Rectal smooth muscle tissue (tissue), 1 donor: ENCODE measurements at regions not wholly inside any gene's neighbourhood (a gene's known extent, or its start where the extent isn't known, plus 50 kb on each side); places are given as distances from the start of the nearest gene placed in this dataset.

Source experiments
- H3K27ac ChIP-seq: one replicate; pipeline ENCODE4 v1.7.0; 2013; ENCODE audit warnings: low read depth, low read length, inconsistent platforms
- H3K27me3 ChIP-seq: one replicate; pipeline ENCODE4 v1.7.0; 2013; ENCODE audit warnings: low read length; ENCODE audit not compliant: control insufficient read depth, insufficient read depth
- H3K36me3 ChIP-seq: one replicate; pipeline ENCODE4 v1.7.0; 2013; ENCODE audit warnings: low read length; ENCODE audit not compliant: control insufficient read depth, insufficient read depth
- H3K4me1 ChIP-seq: one replicate; pipeline ENCODE4 v1.7.0; 2013; ENCODE audit warnings: low read length; ENCODE audit not compliant: control insufficient read depth, insufficient read depth
- H3K4me3 ChIP-seq: one replicate; pipeline ENCODE4 v1.7.0; 2013; ENCODE audit warnings: low read length
- H3K9ac ChIP-seq: one replicate; pipeline ENCODE4 v1.7.0; 2013; ENCODE audit warnings: low read length

DNA sequence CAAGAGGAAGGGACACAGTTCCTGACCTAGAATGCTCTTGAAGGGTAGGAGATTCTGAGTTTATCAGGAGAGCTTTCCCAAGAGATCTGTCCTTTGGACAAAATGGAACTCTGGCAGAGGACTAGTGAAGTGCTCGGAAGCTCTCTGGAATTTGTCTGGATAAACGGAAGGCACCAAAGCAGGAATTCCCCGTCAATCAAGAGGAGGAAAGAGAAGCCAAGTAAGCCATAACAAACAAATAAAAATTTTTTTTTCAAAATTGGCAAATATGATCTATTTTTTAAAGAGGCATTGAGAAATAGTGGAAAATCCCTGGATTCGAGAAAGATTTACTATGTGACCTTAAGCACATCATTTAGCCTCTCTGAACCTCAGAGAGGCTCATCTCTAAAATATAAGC, 99.2 kb downstream of the GRIN2B start:
- Histone ChIP-seq H3K4me1 (no peaks in the 10 kb centered on the region), H3K4me3 (no peak overlapping the region), H3K27me3 (no peaks in the 10 kb centered on the region), H3K27ac (no peak overlapping the region), H3K36me3 (no peaks in the 10 kb centered on the region), H3K9ac (no peak overlapping the region)

DNA sequence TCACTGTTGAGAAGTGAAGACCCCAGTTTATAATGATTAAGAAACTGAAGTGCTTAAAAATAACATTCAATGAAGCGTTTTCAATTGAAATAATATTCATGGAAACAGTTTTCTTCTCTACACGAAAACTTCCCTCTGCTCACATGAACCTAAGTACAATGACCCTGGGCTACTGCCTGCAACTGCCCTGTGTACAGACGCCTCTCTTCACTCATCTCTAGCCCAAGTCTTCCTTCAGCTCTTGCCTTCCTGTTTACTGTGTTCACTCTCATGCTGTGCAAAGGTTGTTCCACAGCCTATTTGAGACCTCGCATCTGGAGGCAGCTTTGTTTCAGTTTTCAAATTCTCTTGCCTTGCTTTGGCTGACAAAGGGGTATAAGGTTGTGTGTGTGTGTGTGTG, 100.8 kb downstream of the GRIN2B start:
- H3K27ac ChIP-seq, result no peak overlapping the region
- no peaks in the 10 kb centered on the region for H3K4me1 ChIP-seq
- no peak overlapping the region for H3K9ac ChIP-seq
- no peaks in the 10 kb centered on the region for H3K36me3 ChIP-seq
- H3K4me3 ChIP-seq, result no peak overlapping the region
- no peaks in the 10 kb centered on the region for H3K27me3 ChIP-seq

DNA sequence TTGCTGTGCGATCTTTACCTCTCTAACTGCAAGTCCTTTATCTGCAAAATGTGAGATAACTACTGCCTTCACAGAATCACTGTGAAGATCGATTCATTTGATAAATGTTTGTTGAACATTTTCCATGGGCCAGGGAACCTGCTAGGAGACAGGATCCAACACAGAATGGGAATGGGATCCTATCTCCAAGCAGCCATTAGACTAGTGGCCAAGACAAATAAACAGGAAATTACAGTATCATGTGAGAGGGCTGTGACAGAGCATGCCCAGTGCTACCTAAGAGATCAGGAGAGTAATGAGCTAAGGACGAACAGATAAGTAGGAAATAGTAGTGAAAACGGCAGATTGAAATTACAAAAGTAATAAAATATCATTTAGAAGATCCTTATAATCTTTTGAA, 105.7 kb downstream of the GRIN2B start:
- Histone ChIP-seq H3K36me3 (no peaks in the 10 kb centered on the region), H3K27ac (no peak overlapping the region), H3K9ac (no peak overlapping the region), H3K27me3 (no peaks in the 10 kb centered on the region), H3K4me3 (no peak overlapping the region), H3K4me1 (no peaks in the 10 kb centered on the region)

DNA sequence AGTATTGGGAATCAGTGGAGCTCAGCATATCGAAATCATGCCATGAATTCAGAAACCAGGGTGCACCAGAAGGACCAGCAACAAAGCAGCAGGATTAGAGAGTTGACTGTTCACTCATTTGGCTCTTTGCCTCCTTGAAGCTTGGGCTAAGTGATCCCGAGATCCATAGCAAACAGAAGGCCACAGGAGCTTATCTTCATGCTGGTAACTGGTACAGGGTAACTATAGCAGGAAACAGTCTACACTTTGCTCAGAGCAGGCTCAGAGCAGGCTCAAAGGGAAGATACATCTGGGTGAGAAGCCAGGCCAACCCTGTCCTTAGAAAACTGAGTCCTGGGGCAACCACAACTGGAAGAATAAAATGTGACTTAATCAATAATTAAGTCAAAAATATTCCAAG, 111.1 kb downstream of the GRIN2B start:
- no peaks in the 10 kb centered on the region for H3K4me1 ChIP-seq
- H3K36me3 ChIP-seq, result no peaks in the 10 kb centered on the region
- no peak overlapping the region for H3K9ac ChIP-seq
- H3K4me3 ChIP-seq, result no peak overlapping the region
- no peak overlapping the region for H3K27ac ChIP-seq
- H3K27me3 ChIP-seq, result no peaks in the 10 kb centered on the region

DNA sequence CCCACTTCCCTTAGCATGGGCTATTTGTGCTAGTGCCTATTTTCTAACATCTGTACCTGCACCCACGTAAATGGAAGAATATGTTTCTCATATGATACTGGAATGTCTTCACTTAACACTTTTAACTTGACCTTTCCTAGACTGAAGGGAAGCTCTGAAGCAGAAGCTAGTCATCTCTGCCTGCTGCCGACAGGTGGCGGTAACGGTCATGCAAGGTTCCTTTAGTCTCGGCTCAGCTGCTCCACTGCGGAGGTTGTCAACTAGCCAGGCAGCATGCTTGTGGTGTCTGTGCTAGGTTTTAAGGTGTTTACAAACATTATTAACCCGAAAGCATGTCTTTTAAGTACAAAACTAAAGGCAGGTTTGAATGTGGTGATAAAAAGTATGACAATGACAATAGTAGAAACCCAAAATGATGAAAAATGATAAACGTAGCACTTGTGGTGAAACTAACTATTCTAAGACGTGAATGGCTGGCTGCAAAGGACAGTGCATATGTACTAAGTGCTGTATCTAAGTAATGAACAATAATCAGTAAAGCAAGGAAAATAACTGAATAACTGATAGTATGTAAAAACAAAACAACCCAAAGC, 117.2 kb downstream of the GRIN2B start:
- no peak overlapping the region for H3K9ac ChIP-seq
- no peaks in the 10 kb centered on the region for H3K36me3 ChIP-seq
- no peaks in the 10 kb centered on the region for H3K4me1 ChIP-seq
- H3K27ac ChIP-seq, result no peak overlapping the region
- H3K27me3 ChIP-seq, result no peaks in the 10 kb centered on the region
- H3K4me3 ChIP-seq, result no peak overlapping the region

DNA sequence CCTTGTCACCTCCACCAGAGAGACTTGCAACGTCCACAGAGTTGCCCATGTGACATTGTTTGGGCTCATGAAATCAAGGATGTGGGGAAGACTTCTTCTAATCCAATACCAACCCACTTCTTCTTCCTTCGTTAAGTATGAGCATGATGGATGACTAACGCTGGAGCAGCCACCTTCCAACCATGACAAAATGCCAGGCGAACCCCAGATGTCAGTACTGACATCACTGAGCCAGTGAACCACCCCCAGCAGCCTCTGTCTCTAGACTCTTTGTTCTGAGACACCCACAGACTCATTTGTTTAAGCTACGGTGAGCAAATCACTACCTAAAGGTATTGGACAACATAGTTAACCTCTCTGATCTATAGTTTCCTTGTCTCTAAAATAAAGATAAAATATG, 123.7 kb downstream of the GRIN2B start:
- Histone ChIP-seq H3K36me3 (no peaks in the 10 kb centered on the region), H3K4me3 (no peak overlapping the region), H3K27me3 (no peaks in the 10 kb centered on the region), H3K9ac (no peak overlapping the region), H3K27ac (no peak overlapping the region), H3K4me1 (no peaks in the 10 kb centered on the region)

DNA sequence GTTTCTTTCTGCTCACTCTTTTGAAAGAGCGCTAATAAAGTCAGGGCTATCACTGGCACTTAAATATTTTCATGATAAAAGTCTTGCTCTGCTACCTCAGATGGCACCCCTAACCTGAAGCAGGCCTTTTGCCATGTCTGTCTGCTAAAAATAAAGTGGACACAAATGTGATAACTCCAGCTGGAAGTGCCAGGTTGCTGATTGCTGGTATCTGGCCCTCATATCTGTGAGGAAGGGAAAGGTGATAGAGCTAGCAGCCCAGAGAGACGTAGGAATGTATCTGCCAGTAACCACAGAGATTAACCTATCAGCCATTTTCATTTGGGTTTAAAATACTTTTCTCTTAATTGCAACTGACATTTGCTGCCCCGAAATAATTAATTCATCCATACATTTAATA, 127.9 kb downstream of the GRIN2B start:
- Histone ChIP-seq H3K27me3 (no peaks in the 10 kb centered on the region), H3K36me3 (no peaks in the 10 kb centered on the region), H3K4me3 (no peak overlapping the region), H3K9ac (no peak overlapping the region), H3K27ac (no peak overlapping the region), H3K4me1 (no peaks in the 10 kb centered on the region)

DNA sequence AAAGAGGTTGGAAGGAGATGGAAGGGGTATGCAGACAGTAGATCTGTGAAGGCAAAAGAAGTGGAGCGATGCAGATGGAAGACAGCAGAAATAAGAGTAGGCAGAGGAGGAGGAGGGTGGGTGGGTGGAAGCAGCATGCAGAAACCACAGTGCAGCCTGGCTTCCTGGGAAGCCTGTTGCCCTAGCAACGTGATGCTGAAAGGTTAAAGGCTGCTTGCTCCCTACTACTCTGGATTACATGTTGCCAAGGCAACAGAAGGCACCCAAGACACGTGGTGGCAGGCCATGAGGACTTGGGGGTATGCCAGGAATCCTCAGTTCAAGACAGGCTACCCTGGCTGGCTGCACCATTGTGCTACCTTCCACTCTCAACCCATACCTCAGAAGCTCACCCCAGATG, 129.6 kb downstream of the GRIN2B start:
- Histone ChIP-seq H3K9ac (no peak overlapping the region), H3K4me1 (no peaks in the 10 kb centered on the region), H3K36me3 (no peaks in the 10 kb centered on the region), H3K27me3 (no peaks in the 10 kb centered on the region), H3K27ac (no peak overlapping the region), H3K4me3 (no peak overlapping the region)

DNA sequence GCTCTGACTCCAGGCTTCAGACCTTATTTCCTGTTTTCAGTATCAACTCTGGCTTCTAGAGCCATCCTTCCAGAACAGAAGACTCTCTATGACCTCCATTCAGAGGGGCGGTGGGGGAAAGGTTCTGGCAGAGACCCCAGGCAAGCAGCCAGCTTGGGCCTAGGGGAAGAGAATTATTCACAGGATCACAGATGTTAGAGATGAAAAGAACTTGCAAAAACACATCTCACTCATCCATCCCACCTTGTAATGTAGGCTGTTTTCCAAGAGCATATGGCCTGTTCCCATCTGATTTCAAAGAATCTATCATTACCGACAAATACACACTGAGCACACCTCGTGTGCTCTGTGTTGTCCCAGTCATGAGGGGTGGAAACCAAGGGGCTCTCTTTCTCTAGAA, 131.9 kb downstream of the GRIN2B start:
- Histone ChIP-seq H3K9ac (no peak overlapping the region), H3K36me3 (no peaks in the 10 kb centered on the region), H3K4me3 (no peak overlapping the region), H3K27me3 (no peaks in the 10 kb centered on the region), H3K27ac (no peak overlapping the region), H3K4me1 (no peaks in the 10 kb centered on the region)

DNA sequence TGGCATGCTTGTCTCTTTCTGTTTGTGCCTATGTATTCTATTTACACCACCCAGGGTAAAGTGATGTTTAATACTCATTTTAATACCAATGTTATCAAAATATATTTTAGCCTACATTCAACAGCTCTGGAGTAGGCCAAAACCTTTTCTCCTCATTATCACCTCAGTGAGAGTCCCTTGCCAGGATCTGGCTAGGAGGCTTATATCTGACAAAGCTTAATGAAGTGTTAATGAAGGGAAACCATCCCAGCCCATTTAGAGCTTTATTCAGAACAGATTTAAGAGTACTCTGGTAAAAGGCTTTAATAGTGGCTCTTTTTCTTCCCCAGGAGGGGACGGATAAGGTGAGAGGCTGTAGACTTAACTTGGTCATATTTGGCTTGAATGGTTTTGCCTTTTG, 137.6 kb downstream of the GRIN2B start:
- H3K27me3 ChIP-seq, result no peaks in the 10 kb centered on the region
- H3K4me3 ChIP-seq, result no peak overlapping the region
- no peaks in the 10 kb centered on the region for H3K4me1 ChIP-seq
- no peak overlapping the region for H3K27ac ChIP-seq
- no peaks in the 10 kb centered on the region for H3K36me3 ChIP-seq
- no peak overlapping the region for H3K9ac ChIP-seq

DNA sequence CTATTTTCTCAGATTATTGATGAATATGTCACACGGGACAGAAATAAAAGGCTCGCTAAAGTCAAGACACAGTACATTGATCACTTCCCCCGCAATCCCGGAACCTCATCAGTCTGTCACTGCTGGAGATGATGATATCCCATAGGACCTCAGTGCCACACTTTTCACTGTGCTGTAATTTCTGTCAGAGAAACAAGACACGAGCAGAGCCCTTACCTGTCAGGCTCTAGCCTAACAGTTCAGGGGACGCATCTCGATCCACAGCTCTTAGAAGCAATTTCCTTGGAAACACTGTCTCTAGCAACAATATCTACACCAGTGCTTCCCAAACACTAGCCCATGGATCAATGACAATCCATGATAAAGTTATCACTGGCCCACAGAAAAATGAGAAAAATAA, 140.0 kb downstream of the GRIN2B start:
- H3K4me3 ChIP-seq, result no peak overlapping the region
- no peak overlapping the region for H3K9ac ChIP-seq
- H3K36me3 ChIP-seq, result no peaks in the 10 kb centered on the region
- no peaks in the 10 kb centered on the region for H3K27me3 ChIP-seq
- H3K4me1 ChIP-seq, result no peaks in the 10 kb centered on the region
- H3K27ac ChIP-seq, result no peak overlapping the region

DNA sequence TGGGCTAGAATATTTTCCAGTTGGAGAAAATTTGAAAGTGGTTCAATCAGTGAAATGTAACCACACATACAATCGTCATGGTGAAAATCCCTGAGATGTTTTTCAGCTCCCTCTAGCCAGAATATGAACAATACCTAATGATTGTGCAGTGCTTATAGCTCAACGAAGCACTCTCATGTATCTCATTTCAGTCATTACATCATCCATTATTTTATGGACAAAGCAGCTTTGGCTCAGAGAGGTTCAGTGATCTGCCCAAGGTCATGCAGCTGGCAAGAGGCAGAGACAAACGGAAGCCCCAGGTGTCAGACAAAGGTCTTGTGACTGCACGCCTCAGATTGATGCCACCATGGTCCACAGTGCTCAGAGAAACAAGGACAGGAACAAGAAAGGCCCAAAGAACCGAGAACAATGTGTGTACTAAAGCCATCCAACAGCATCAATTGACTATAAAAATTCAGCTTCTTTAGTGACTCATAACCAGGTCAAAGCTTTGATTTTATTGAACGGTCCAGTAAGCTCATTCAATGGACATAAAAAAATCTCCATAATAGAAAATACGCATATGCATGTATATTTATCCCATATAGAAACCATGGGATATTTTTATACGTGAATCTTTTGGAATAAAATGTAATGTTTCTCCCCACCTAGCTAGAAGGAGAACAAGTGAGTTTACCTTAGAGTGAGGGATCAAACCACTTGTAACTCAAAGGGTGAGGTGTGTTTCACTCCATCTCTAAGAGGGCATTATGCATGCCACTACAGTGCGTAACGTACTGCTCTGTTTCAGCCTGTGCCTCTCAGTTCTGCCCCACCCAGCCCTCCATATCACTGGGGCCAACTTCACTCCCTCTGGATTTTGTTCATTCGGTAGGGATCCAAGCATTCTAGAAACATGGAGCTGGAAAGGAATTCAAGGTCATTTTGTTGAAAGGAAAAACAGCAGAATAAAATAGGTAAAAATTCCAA, 141.8 kb downstream of the GRIN2B start:
- Histone ChIP-seq H3K27ac (no peak overlapping the region), H3K27me3 (no peaks in the 10 kb centered on the region), H3K9ac (no peak overlapping the region), H3K36me3 (no peaks in the 10 kb centered on the region), H3K4me1 (no peaks in the 10 kb centered on the region), H3K4me3 (no peak overlapping the region)

DNA sequence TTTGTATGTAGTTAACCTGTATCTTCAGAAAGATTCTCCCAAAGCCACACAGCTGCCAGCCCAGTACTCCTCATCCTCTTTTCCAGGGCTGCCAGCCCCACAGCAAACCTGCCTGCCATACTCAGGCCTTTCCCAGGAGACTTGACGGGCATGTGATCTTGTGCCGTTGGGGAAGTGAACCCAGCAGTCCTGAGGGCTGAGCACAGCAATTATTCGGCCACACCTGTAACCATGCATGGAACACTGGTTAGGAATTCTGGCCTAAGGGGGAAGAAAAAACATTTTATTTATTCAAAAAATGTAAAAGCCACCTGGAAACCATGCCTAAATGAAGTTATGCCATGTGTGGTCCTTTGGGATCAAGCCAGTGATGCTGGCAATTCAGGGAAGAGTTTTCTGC, 145.3 kb downstream of the GRIN2B start:
- Histone ChIP-seq H3K27ac (no peak overlapping the region), H3K4me1 (no peaks in the 10 kb centered on the region), H3K27me3 (no peaks in the 10 kb centered on the region), H3K36me3 (no peaks in the 10 kb centered on the region), H3K4me3 (no peak overlapping the region), H3K9ac (no peak overlapping the region)
